Naive thymus-derived CD4-positive, alpha-beta T cell (primary cell): ENCODE measurements at regions not wholly inside any gene's neighbourhood (a gene's known extent, or its start where the extent isn't known, plus 50 kb on each side); places are given as distances from the start of the nearest gene placed in this dataset.

Experiments used
- ATAC-seq: fragments of 150-1000 bp; cut with Tn5 transposase; 2 replicates; pipeline ENCODE4 v1.10.0; 2021; ENCODE audit warnings: mild to moderate bottlenecking, moderate library complexity
- CTCF ChIA-PET: fragments of 350-600 bp; sonication (Branson Sonifier 250); formaldehyde crosslinking; loops from one replicate; lab custom pipeline; 2021; ENCODE audit warnings: antibody characterized with exemption; lab: Charles Lee
- POLR2A ChIA-PET: fragments of 350-600 bp; sonication (Branson Sonifier 250); formaldehyde crosslinking; loops from one replicate; lab custom pipeline; 2021; ENCODE audit warnings: antibody characterized with exemption, inconsistent platforms; lab: Charles Lee
- DNase-seq, 9 donors: peaks; one replicate each; pipeline versions ENCODE4 v3.0.0 to v3.0.0-alpha.2; 2020 to 2022; ENCODE audit warnings: mixed read lengths in 1 of 9
- H3K27ac ChIP-seq: one replicate; pipeline ENCODE4 v1.7.0; 2013; ENCODE audit warnings: mild to moderate bottlenecking, low read depth, low read length, moderate library complexity
- H3K27me3 ChIP-seq, 2 donors: one replicate each; pipeline ENCODE4 v1.7.0; 2013; ENCODE audit warnings: low read length in 2 of 2, mild to moderate bottlenecking in 2 of 2, moderate library complexity in 2 of 2; ENCODE audit not compliant: control insufficient read depth in 2 of 2, insufficient read depth in 2 of 2
- H3K36me3 ChIP-seq, 3 experiments: 1 replicate in 2 of 3; 2 replicates in 1 of 3; pipeline ENCODE4 v1.7.0; 2013; ENCODE audit warnings: low read length in 3 of 3, mild to moderate bottlenecking in 3 of 3, moderate library complexity in 1 of 3; ENCODE audit not compliant: insufficient read depth in 3 of 3, control insufficient read depth in 2 of 3
- H3K4me1 ChIP-seq, 2 donors: one replicate each; pipeline ENCODE4 v1.7.0; 2013; ENCODE audit warnings: low read length in 2 of 2, mild to moderate bottlenecking in 2 of 2, moderate library complexity in 1 of 2; ENCODE audit not compliant: control insufficient read depth in 2 of 2, insufficient read depth in 2 of 2
- H3K4me3 ChIP-seq: 2 replicates; pipeline ENCODE4 v1.7.0; 2013; ENCODE audit warnings: mild to moderate bottlenecking, low read length
- H3K9me3 ChIP-seq, 3 experiments: 1 replicate in 2 of 3; 2 replicates in 1 of 3; pipeline ENCODE4 v1.7.0; 2013; ENCODE audit warnings: low read length in 3 of 3; ENCODE audit not compliant: control insufficient read depth in 2 of 3
- H3K27ac Mint-ChIP-seq, 9 donors: one replicate each; pipeline ENCODE4 v1.8.0; 2020 to 2022; ENCODE audit warnings: mixed read lengths in 9 of 9, mild to moderate bottlenecking in 8 of 9, moderate library complexity in 5 of 9, inconsistent platforms in 2 of 9
- H3K27me3 Mint-ChIP-seq, 5 donors: one replicate each; pipeline ENCODE4 v1.8.0; 2021 to 2022; ENCODE audit warnings: mixed read lengths in 5 of 5, mild to moderate bottlenecking in 1 of 5
- H3K36me3 Mint-ChIP-seq, 5 donors: one replicate each; pipeline ENCODE4 v1.8.0; 2020 to 2022; ENCODE audit warnings: mixed read lengths in 5 of 5, mild to moderate bottlenecking in 3 of 5, inconsistent platforms in 1 of 5
- H3K4me1 Mint-ChIP-seq, 7 donors: one replicate each; pipeline ENCODE4 v1.8.0; 2020 to 2022; ENCODE audit warnings: mixed read lengths in 7 of 7, mild to moderate bottlenecking in 3 of 7, inconsistent platforms in 1 of 7
- H3K4me3 Mint-ChIP-seq, 10 donors: one replicate each; pipeline ENCODE4 v1.8.0; 2020 to 2022; ENCODE audit warnings: mild to moderate bottlenecking in 10 of 10, mixed read lengths in 10 of 10, moderate library complexity in 6 of 10, inconsistent platforms in 2 of 10
- H3K9me3 Mint-ChIP-seq, 11 donors: one replicate each; pipeline ENCODE4 v1.8.0; 2020 to 2022; ENCODE audit warnings: mixed read lengths in 11 of 11, mild to moderate bottlenecking in 4 of 11, inconsistent platforms in 1 of 11, moderate library complexity in 1 of 11
- intact Hi-C, 2 donors: fragments of 100-400 bp; cut with micrococcal nuclease; formaldehyde crosslinking; loops; one replicate each; pipeline ENCODE4 v1.15.1; 2023

- H3K4me1 ChIP-seq = no peaks in the 10 kb centered on the region
- intact Hi-C loops = no loop called here
- no peaks in the 10 kb centered on the region for H3K27me3 ChIP-seq
- Mint-ChIP-seq H3K4me1 (no peaks in the 10 kb centered on the region), H3K36me3 (no peaks in the 10 kb centered on the region), H3K27ac (no peak overlapping the region), H3K9me3 (peaks cover 0 to 7% (median 0%) of the 10 kb centered on the region in 11 donors), H3K27me3 (no peaks in the 10 kb centered on the region), H3K4me3 (no peak overlapping the region)
- no peak for DNase-seq
- no peaks in the 10 kb centered on the region for H3K36me3 ChIP-seq
- no peak for ATAC-seq
- H3K27ac ChIP-seq = no peak overlapping the region
- no peak overlapping the region for H3K4me3 ChIP-seq
- ChIA-PET POLR2A (no interaction called here), CTCF (no interaction called here)
- no peaks in the 10 kb centered on the region for H3K9me3 ChIP-seq
Observed at GRCh38 chr18:60865801-60866200, 467.4 kb upstream of the CDH20 start.

GRCh38 chr18:60870261-60871153 is 462.7 kb upstream of the CDH20 start:
- H3K4me1 Mint-ChIP-seq = no peaks in the 10 kb centered on the region
- DNase-seq (no peak), ATAC-seq (no peak)
- no peak overlapping the region for H3K27ac Mint-ChIP-seq
- POLR2A ChIA-PET = no interaction called here
- H3K4me3 Mint-ChIP-seq = no peak overlapping the region
- no peak overlapping the region for H3K4me3 ChIP-seq
- H3K27ac ChIP-seq = no peak overlapping the region
- H3K9me3 Mint-ChIP-seq = peaks cover 0 to 21% (median 4%) of the 10 kb centered on the region in 11 donors
- no peaks in the 10 kb centered on the region for H3K4me1 ChIP-seq
- H3K36me3 ChIP-seq = no peaks in the 10 kb centered on the region
- no peaks in the 10 kb centered on the region for H3K27me3 Mint-ChIP-seq
- intact Hi-C loops = no loop called here
- H3K27me3 ChIP-seq = no peaks in the 10 kb centered on the region
- CTCF ChIA-PET = no interaction called here
- H3K9me3 ChIP-seq = no peaks in the 10 kb centered on the region
- H3K36me3 Mint-ChIP-seq = no peaks in the 10 kb centered on the region

GRCh38 chr18:60872434-60872833 is 460.8 kb upstream of the CDH20 start:
- Mint-ChIP-seq H3K36me3 (no peaks in the 10 kb centered on the region), H3K9me3 (peaks cover 0 to 26% (median 4%) of the 10 kb centered on the region in 11 donors), H3K27me3 (no peaks in the 10 kb centered on the region), H3K27ac (no peak overlapping the region), H3K4me1 (no peaks in the 10 kb centered on the region), H3K4me3 (no peak overlapping the region)
- Histone ChIP-seq H3K36me3 (no peaks in the 10 kb centered on the region), H3K9me3 (no peaks in the 10 kb centered on the region), H3K4me1 (no peaks in the 10 kb centered on the region), H3K27me3 (no peaks in the 10 kb centered on the region), H3K4me3 (no peak overlapping the region), H3K27ac (no peak overlapping the region)
- ATAC-seq (no peak), DNase-seq (no peak)
- ChIA-PET POLR2A (no interaction called here), CTCF (no interaction called here)
- intact Hi-C loops = no loop called here

- Mint-ChIP-seq H3K9me3 (peaks cover 0 to 32% (median 5%) of the 10 kb centered on the region in 11 donors), H3K27me3 (no peaks in the 10 kb centered on the region), H3K27ac (no peak overlapping the region), H3K4me3 (no peak overlapping the region), H3K36me3 (no peaks in the 10 kb centered on the region), H3K4me1 (no peaks in the 10 kb centered on the region)
- ATAC-seq = no peak
- POLR2A ChIA-PET = no interaction called here
- CTCF ChIA-PET = no interaction called here
- Histone ChIP-seq H3K9me3 (no peaks in the 10 kb centered on the region), H3K27me3 (no peaks in the 10 kb centered on the region), H3K27ac (no peak overlapping the region), H3K36me3 (no peaks in the 10 kb centered on the region), H3K4me3 (no peak overlapping the region), H3K4me1 (no peaks in the 10 kb centered on the region)
- intact Hi-C loops = no loop called here
- no peak for DNase-seq
Observed at GRCh38 chr18:60873708-60874107, 459.5 kb upstream of the CDH20 start.

- intact Hi-C loops = no loop called here
Observed at GRCh38 chr18:60875957-60876507, 457.2 kb upstream of the CDH20 start.

GRCh38 chr18:60880184-60880583 is 453.0 kb upstream of the CDH20 start:
- no peaks in the 10 kb centered on the region for H3K4me1 Mint-ChIP-seq
- no peak overlapping the region for H3K27ac Mint-ChIP-seq
- Histone ChIP-seq H3K27me3 (no peaks in the 10 kb centered on the region), H3K9me3 (no peaks in the 10 kb centered on the region), H3K36me3 (no peaks in the 10 kb centered on the region), H3K4me1 (no peaks in the 10 kb centered on the region), H3K27ac (no peak overlapping the region), H3K4me3 (no peak overlapping the region)
- DNase-seq = no peak
- POLR2A ChIA-PET = no interaction called here
- no peaks in the 10 kb centered on the region for H3K27me3 Mint-ChIP-seq
- no peak overlapping the region for H3K4me3 Mint-ChIP-seq
- H3K9me3 Mint-ChIP-seq = peaks cover 0 to 25% (median 5%) of the 10 kb centered on the region in 11 donors
- H3K36me3 Mint-ChIP-seq = no peaks in the 10 kb centered on the region
- intact Hi-C loops = no loop called here
- ATAC-seq = no peak
- CTCF ChIA-PET = no interaction called here

More at GRCh38 chr18:60875957-60876507, 457.2 kb upstream of the CDH20 start:
- H3K36me3 ChIP-seq = no peaks in the 10 kb centered on the region
- H3K27me3 Mint-ChIP-seq = no peaks in the 10 kb centered on the region
- POLR2A ChIA-PET = no interaction called here
- H3K4me1 Mint-ChIP-seq = no peaks in the 10 kb centered on the region
- H3K27ac ChIP-seq = no peak overlapping the region
- H3K4me3 ChIP-seq = no peak overlapping the region
- no peaks in the 10 kb centered on the region for H3K36me3 Mint-ChIP-seq
- no peak for DNase-seq
- CTCF ChIA-PET = no interaction called here
- no peaks in the 10 kb centered on the region for H3K27me3 ChIP-seq
- H3K27ac Mint-ChIP-seq = no peak overlapping the region
- peaks cover 0 to 32% (median 7%) of the 10 kb centered on the region in 11 donors for H3K9me3 Mint-ChIP-seq
- no peak overlapping the region for H3K4me3 Mint-ChIP-seq
- no peak for ATAC-seq
- H3K9me3 ChIP-seq = no peaks in the 10 kb centered on the region
- H3K4me1 ChIP-seq = no peaks in the 10 kb centered on the region

- Histone ChIP-seq H3K4me3 (no peak overlapping the region), H3K27me3 (no peaks in the 10 kb centered on the region), H3K9me3 (no peaks in the 10 kb centered on the region), H3K36me3 (no peaks in the 10 kb centered on the region), H3K4me1 (no peaks in the 10 kb centered on the region), H3K27ac (no peak overlapping the region)
- intact Hi-C loops = no loop called here
- POLR2A ChIA-PET = no interaction called here
- no peak for ATAC-seq
- no peak overlapping the region for H3K4me3 Mint-ChIP-seq
- no peaks in the 10 kb centered on the region for H3K36me3 Mint-ChIP-seq
- CTCF ChIA-PET = interaction anchor here (0.6 kb wide), 1 partner anchor 78 kb away, joined by 3 read pairs; no protein-coding TSS in a partner anchor
- H3K27ac Mint-ChIP-seq = no peak overlapping the region
- H3K4me1 Mint-ChIP-seq = no peaks in the 10 kb centered on the region
- no peaks in the 10 kb centered on the region for H3K27me3 Mint-ChIP-seq
- peaks cover 0 to 13% (median 8%) of the 10 kb centered on the region in 11 donors for H3K9me3 Mint-ChIP-seq
- no peak for DNase-seq
Observed at GRCh38 chr18:60883587-60883986, 449.6 kb upstream of the CDH20 start.
